Vagina (tissue), 2 donors: ENCODE measurements at regions not wholly inside any gene's neighbourhood (a gene's known extent, or its start where the extent isn't known, plus 50 kb on each side); places are given as distances from the start of the nearest gene placed in this dataset.

Experiments
- CTCF ChIP-seq, 3 experiments: fragments of 450-650 bp in 2 of 3; fragments of 200-600 bp in 1 of 3; sonication (generic) in 1 of 3; IDR thresholded peaks; one replicate each; pipeline ENCODE4 v1.5.1; 2017 to 2019; ENCODE audit warnings: antibody characterized with exemption in 3 of 3, mild to moderate bottlenecking in 2 of 3, moderate library complexity in 2 of 3
- POLR2A ChIP-seq, 2 donors: fragments of 450-650 bp; IDR thresholded peaks; one replicate each; pipeline ENCODE4 v1.6.1; 2017; ENCODE audit warnings: antibody characterized with exemption in 2 of 2, mild to moderate bottlenecking in 2 of 2, moderate library complexity in 2 of 2

DNA sequence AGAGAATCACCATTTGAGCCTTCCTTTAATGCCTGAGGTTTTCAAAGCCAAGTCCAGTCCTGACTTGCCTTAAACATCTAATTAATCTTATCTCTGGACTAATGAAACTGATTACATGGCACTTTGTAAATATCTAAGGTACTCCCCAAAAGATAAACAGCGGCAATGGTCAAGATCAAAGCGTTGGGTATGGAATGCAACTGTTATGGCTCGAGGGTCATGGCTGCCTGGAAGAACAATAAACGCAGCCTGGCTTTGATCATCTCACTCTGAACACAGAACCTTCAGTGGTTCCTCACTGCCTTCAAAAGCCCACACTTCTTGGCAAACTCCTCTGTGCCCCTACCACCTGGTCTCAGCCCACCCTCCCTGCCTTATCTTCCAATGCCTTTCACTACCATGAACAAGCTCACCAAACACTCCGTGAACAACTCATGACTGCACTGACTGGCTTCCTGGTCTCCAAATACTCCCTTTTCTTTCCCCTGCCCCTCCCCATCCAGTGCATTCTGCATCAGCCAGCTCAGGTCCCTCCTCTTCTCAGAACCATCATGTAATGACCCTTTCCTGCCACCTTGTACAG is 150.2 kb upstream of the NFE2L3 start:
- TF ChIP-seq CTCF (IDR thresholded peaks at IDR 0.05), result no peak
- no peak for TF ChIP-seq POLR2A (IDR thresholded peaks at IDR 0.05)
